ENCODE measurements at regions not wholly inside any gene's neighbourhood (a gene's known extent, or its start where the extent isn't known, plus 50 kb on each side); places are given as distances from the start of the nearest gene placed in this dataset.

DNA sequence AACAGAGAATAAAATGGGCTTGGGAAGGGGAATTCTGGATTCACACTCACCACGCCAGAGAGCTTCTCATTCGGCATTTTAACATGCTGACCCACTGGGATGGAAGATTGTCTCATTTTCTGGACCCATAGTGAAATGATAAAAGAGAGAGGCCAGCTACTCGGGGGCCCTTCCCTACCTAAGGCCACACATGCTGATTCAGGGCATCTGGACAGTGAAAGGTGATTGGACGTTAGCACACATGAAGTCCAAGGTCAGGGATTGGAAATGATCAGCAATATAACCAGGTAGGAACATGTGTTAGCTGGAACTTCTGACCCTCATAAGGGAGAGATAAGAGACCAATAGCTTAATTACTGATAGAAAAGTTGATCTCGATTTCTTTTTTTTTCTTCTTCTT is 183.7 kb downstream of the NUFIP1 start:
- Mint-ChIP-seq H3K27me3 (ENCODE audit: insufficient read depth) (no peaks in the 10 kb centered on the region; the same call in 1 of the 2 replicates), H3K36me3 (ENCODE audit: low read depth) (peaks cover 5% of the 10 kb centered on the region; the same call in 1 of the 2 replicates), H3K9me3 (no peaks in the 10 kb centered on the region), H3K4me1 (ENCODE audit: low read depth) (peaks cover 32% of the 10 kb centered on the region), H3K27ac (no peak overlapping the region), H3K4me3 (no peak overlapping the region)
- TF ChIP-seq, protein P1, sequence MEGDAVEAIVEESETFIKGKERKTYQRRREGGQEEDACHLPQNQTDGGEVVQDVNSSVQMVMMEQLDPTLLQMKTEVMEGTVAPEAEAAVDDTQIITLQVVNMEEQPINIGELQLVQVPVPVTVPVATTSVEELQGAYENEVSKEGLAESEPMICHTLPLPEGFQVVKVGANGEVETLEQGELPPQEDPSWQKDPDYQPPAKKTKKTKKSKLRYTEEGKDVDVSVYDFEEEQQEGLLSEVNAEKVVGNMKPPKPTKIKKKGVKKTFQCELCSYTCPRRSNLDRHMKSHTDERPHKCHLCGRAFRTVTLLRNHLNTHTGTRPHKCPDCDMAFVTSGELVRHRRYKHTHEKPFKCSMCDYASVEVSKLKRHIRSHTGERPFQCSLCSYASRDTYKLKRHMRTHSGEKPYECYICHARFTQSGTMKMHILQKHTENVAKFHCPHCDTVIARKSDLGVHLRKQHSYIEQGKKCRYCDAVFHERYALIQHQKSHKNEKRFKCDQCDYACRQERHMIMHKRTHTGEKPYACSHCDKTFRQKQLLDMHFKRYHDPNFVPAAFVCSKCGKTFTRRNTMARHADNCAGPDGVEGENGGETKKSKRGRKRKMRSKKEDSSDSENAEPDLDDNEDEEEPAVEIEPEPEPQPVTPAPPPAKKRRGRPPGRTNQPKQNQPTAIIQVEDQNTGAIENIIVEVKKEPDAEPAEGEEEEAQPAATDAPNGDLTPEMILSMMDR (IDR thresholded peaks at IDR 0.05): no peak
- DNase-seq: no peak

DNA sequence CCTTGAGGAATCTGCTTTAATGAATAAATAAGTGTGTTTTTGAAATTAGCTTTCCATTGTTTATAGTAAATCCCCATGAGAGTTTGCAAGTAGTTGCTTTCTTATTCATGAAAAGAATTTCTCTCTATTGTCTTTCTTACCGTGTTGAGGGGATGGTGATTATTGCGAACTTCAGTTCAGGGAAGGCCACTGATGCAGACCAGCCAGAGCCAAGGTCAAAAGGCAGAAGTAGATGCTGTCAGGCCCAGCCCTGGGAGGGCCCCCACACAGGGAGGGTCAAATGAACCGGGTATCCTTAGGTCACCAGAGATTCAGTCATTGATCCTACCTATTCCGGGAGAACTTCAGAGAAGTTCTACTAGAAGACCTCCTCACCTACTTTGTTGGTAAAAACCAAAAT is 185.9 kb downstream of the NUFIP1 start:
- DNase-seq: no peak
- TF ChIP-seq, protein P1 (IDR thresholded peaks at IDR 0.05): no peak
- no peaks in the 10 kb centered on the region for H3K9me3 Mint-ChIP-seq
- H3K36me3 Mint-ChIP-seq (ENCODE audit: low read depth): peaks cover 10% of the 10 kb centered on the region; the same call in 1 of the 2 replicates
- H3K27ac Mint-ChIP-seq: no peak overlapping the region
- H3K27me3 Mint-ChIP-seq (ENCODE audit: insufficient read depth): no peaks in the 10 kb centered on the region; the same call in 1 of the 2 replicates
- peaks cover 25% of the 10 kb centered on the region for H3K4me1 Mint-ChIP-seq (ENCODE audit: low read depth)
- H3K4me3 Mint-ChIP-seq: no peak overlapping the region

DNA sequence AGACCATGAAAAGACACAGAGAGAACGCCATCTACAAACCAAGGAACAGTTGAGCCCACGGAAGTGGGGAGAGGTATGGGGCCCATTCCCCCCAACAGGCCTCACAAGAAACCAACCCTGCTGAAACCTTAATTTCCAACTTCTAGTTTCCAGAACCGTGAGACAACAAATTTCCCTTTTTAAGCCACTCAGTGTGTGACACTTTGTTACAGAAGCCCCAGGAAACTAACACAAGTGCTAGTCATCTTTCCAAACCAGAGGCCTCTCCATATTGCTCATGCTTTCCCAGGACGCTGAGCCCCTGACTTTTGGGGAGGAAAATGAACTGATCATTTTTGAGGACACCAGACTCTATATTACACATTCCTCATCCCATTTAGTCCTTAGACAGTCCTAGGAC is 186.8 kb downstream of the NUFIP1 start:
- DNase-seq: no peak
- TF ChIP-seq, protein P1 (IDR thresholded peaks at IDR 0.05): no peak
- H3K27me3 Mint-ChIP-seq (ENCODE audit: insufficient read depth): no peaks in the 10 kb centered on the region; the same call in 1 of the 2 replicates
- H3K9me3 Mint-ChIP-seq: no peaks in the 10 kb centered on the region
- peaks cover 10% of the 10 kb centered on the region; the same call in 1 of the 2 replicates for H3K36me3 Mint-ChIP-seq (ENCODE audit: low read depth)
- peaks cover 25% of the 10 kb centered on the region for H3K4me1 Mint-ChIP-seq (ENCODE audit: low read depth)
- H3K27ac Mint-ChIP-seq: peak overlapping the region; percentile 31; the same call in 1 of the 2 replicates
- H3K4me3 Mint-ChIP-seq: no peak overlapping the region; the same call in 1 of the 2 replicates

DNA sequence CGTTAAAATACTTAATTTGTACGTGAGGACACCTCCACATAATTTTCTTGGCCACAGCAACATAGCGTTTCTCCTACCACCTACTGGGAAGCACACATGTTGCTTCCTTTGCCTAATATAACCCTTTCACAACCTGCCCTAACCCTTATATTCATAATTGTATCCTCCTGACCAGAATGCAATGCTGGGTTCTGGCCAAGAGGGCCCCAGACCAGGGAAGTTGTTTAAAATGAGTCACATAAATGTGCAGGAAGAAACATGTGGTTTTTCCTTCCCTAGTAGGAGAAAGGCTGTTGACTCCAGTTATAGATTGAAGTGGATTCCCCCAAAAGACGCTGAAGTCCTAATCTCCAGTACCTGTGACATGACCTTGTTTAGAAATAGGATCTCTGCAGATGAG is 187.3 kb downstream of the NUFIP1 start:
- TF ChIP-seq, protein P1 (IDR thresholded peaks at IDR 0.05): no peak
- Mint-ChIP-seq H3K4me3 (no peak overlapping the region; the same call in 1 of the 2 replicates), H3K9me3 (no peaks in the 10 kb centered on the region), H3K27me3 (ENCODE audit: insufficient read depth) (no peaks in the 10 kb centered on the region; the same call in 1 of the 2 replicates), H3K27ac (peak overlapping the region; percentile 31; the same call in 1 of the 2 replicates), H3K4me1 (ENCODE audit: low read depth) (peaks cover 25% of the 10 kb centered on the region), H3K36me3 (ENCODE audit: low read depth) (peaks cover 10% of the 10 kb centered on the region; the same call in 1 of the 2 replicates)
- DNase-seq: peak; percentile 60

DNA sequence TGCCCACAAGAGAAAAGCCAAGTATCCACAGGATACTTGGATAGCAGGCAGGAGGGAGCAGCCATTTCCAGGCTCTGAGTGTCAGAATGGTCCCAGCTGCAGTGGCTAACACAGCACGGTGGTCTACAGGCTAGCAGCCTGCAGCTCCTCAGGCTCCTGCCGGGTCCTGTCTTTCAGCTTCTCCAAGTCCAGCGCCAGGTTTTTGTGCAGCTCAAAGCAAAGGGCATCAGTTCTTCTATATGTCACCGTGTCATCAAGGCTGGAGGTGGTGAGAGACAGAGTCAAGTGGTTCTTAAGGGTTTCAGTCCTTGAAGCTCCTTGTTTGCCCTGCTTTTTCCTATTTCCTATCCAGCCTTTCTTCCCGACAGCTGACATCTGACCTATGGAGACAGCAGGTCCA is 188.6 kb downstream of the NUFIP1 start:
- no peaks in the 10 kb centered on the region; the same call in 1 of the 2 replicates for H3K27me3 Mint-ChIP-seq (ENCODE audit: insufficient read depth)
- H3K36me3 Mint-ChIP-seq (ENCODE audit: low read depth): peaks cover 10% of the 10 kb centered on the region; the same call in 1 of the 2 replicates
- H3K9me3 Mint-ChIP-seq: no peaks in the 10 kb centered on the region
- TF ChIP-seq, protein P1 (IDR thresholded peaks at IDR 0.05): no peak
- H3K4me1 Mint-ChIP-seq (ENCODE audit: low read depth): peaks cover 25% of the 10 kb centered on the region
- no peak overlapping the region for H3K4me3 Mint-ChIP-seq
- no peak for DNase-seq
- no peak overlapping the region for H3K27ac Mint-ChIP-seq

Data from HFFc6 (cell line).